H1 (cell line): ENCODE measurements at regions not wholly inside any gene's neighbourhood (a gene's known extent, or its start where the extent isn't known, plus 50 kb on each side); places are given as distances from the start of the nearest gene placed in this dataset.

Experiments
- CTCF ChIA-PET: fragments of 300-600 bp; sonication (Branson Sonifier 250); formaldehyde crosslinking; loops from one replicate; lab custom pipeline; 2021; ENCODE audit not compliant: partially characterized antibody; lab: Charles Lee
- POLR2A ChIA-PET: fragments of 300-600 bp; sonication (Branson Sonifier 250); formaldehyde crosslinking; loops from one replicate; lab custom pipeline; 2021; ENCODE audit warnings: inconsistent platforms; ENCODE audit not compliant: partially characterized antibody; lab: Charles Lee
- DNase-seq, 2 experiments: peaks; one replicate each; pipeline versions ENCODE4 v3.0.0 to v3.0.0-alpha.2; 2010 to 2022; ENCODE audit warnings: low spot score in 2 of 2, low read depth in 1 of 2, mixed read lengths in 1 of 2
- FAIRE-seq: peaks from 2 replicates; lab custom pipeline; 2011; peaks lifted over from hg19 to GRCh38; lab: Jason Lieb, UNC
- H2AFZ ChIP-seq: 2 replicates; pipeline ENCODE4 v1.8.1; 2012; ENCODE audit warnings: low read length, inconsistent platforms
- H2AK5ac ChIP-seq: 2 replicates; pipeline ENCODE4 v1.6.1; 2013; ENCODE audit warnings: low read depth, low read length
- H2BK120ac ChIP-seq: replicated peaks from 2 replicates; pipeline ENCODE3; 2013; ENCODE audit warnings: low read depth, low read length, inconsistent platforms
- H2BK12ac ChIP-seq: 2 replicates; pipeline ENCODE4 v1.6.1; 2013; ENCODE audit warnings: low read depth, low read length
- H2BK15ac ChIP-seq: 2 replicates; pipeline ENCODE4 v1.6.1; 2013; ENCODE audit warnings: low read length
- H2BK20ac ChIP-seq: 2 replicates; pipeline ENCODE4 v1.6.1; 2013; ENCODE audit warnings: low read length
- H2BK5ac ChIP-seq: 2 replicates; pipeline ENCODE4 v1.6.1; 2013; ENCODE audit warnings: low read depth, low read length
- H3K14ac ChIP-seq: 2 replicates; pipeline ENCODE4 v1.6.1; 2013; ENCODE audit warnings: inconsistent platforms; ENCODE audit not compliant: insufficient read length
- H3K18ac ChIP-seq: 2 replicates; pipeline ENCODE4 v1.6.1; 2013; ENCODE audit warnings: low read length; ENCODE audit errors: extremely low read depth
- H3K23ac ChIP-seq: 2 replicates; pipeline ENCODE4 v1.6.1; 2013; ENCODE audit warnings: inconsistent platforms; ENCODE audit not compliant: insufficient read length
- H3K23me2 ChIP-seq: 2 replicates; pipeline ENCODE4 v1.6.1; 2013; ENCODE audit warnings: low read depth, low read length
- H3K27ac ChIP-seq: 2 replicates; pipeline ENCODE4 v1.6.1; 2011; ENCODE audit warnings: low read depth, low read length, inconsistent platforms
- H3K27me3 ChIP-seq, 4 experiments: replicated peaks in 1 of 4; 1 replicate in 1 of 4; 2 replicates in 3 of 4; pipeline versions ENCODE4 v1.6.1 to v1.8.1; 2011 to 2013; ENCODE audit warnings: low read length in 3 of 4, mild to moderate bottlenecking in 3 of 4, inconsistent platforms in 2 of 4, mixed read lengths in 2 of 4, moderate library complexity in 1 of 4; ENCODE audit not compliant: control insufficient read depth in 3 of 4, insufficient read depth in 3 of 4; ENCODE audit errors: extremely low read depth in 1 of 4
- H3K36me3 ChIP-seq, 4 experiments: 2 replicates each; pipeline versions ENCODE4 v1.6.1 to v1.8.1; 2011 to 2013; ENCODE audit warnings: mild to moderate bottlenecking in 4 of 4, low read length in 3 of 4, moderate library complexity in 2 of 4, control low read depth in 1 of 4, inconsistent platforms in 1 of 4; ENCODE audit not compliant: insufficient read depth in 4 of 4, control insufficient read depth in 2 of 4
- H3K4ac ChIP-seq: replicated peaks from 2 replicates; pipeline ENCODE3; 2013; ENCODE audit warnings: low read length, low read depth, mixed read lengths, inconsistent platforms; ENCODE audit not compliant: insufficient read length
- H3K4me1 ChIP-seq, 4 experiments: replicated peaks in 1 of 4; 1 replicate in 1 of 4; 2 replicates in 3 of 4; pipeline versions ENCODE4 v1.6.1 to v1.8.1; 2011 to 2013; ENCODE audit warnings: low read length in 3 of 4, inconsistent platforms in 2 of 4, mixed read lengths in 1 of 4; ENCODE audit not compliant: insufficient read depth in 4 of 4, control insufficient read depth in 3 of 4
- H3K4me2 ChIP-seq, 2 experiments: 2 replicates each; pipeline versions ENCODE4 v1.6.1 to v1.8.1; 2011 to 2013; ENCODE audit warnings: low read depth in 2 of 2, low read length in 2 of 2, control low read depth in 1 of 2, inconsistent platforms in 1 of 2, mild to moderate bottlenecking in 1 of 2; ENCODE audit not compliant: insufficient read depth in 1 of 2
- H3K4me3 ChIP-seq, 4 experiments: fragments of 200-600, 300-600 bp in 1 of 4; sonication (generic), shearing (Covaris generic), sonication (Bioruptor Twin) in 1 of 4; 2 replicates each; pipeline versions ENCODE4 v1.5.1 to v1.8.1; 2011 to 2016; ENCODE audit warnings: low read length in 4 of 4, low read depth in 3 of 4, control low read depth in 2 of 4, inconsistent platforms in 2 of 4, mild to moderate bottlenecking in 2 of 4, mixed read lengths in 1 of 4, moderate library complexity in 1 of 4; ENCODE audit not compliant: insufficient read depth in 2 of 4; ENCODE audit errors: extremely low read depth in 1 of 4
- H3K56ac ChIP-seq: replicated peaks from 2 replicates; pipeline ENCODE3; 2013; ENCODE audit warnings: low read depth, mild to moderate bottlenecking, mixed read lengths, low read length, inconsistent platforms; ENCODE audit not compliant: insufficient read length
- H3K79me1 ChIP-seq: 2 replicates; pipeline ENCODE4 v1.6.1; 2013; ENCODE audit warnings: low read depth, low read length, control low read depth
- H3K79me2 ChIP-seq, 2 experiments: 2 replicates each; pipeline versions ENCODE4 v1.6.1 to v1.8.1; 2012 to 2013; ENCODE audit warnings: low read length in 2 of 2, mild to moderate bottlenecking in 2 of 2, inconsistent platforms in 1 of 2; ENCODE audit not compliant: insufficient read depth in 2 of 2, control insufficient read depth in 1 of 2
- H3K9ac ChIP-seq, 4 experiments: replicated peaks in 1 of 4; 1 replicate in 1 of 4; 2 replicates in 3 of 4; pipeline versions ENCODE4 v1.6.1 to v1.8.1; 2011 to 2013; ENCODE audit warnings: low read depth in 3 of 4, low read length in 3 of 4, control low read depth in 2 of 4, mild to moderate bottlenecking in 2 of 4, moderate library complexity in 2 of 4, inconsistent platforms in 1 of 4; ENCODE audit errors: extremely low read depth in 1 of 4
- H3K9me3 ChIP-seq, 2 experiments: 2 replicates each; pipeline versions ENCODE4 v1.6.1 to v1.8.1; 2012 to 2013; ENCODE audit warnings: mild to moderate bottlenecking in 2 of 2, moderate library complexity in 2 of 2, control low read depth in 1 of 2, inconsistent platforms in 1 of 2, low read depth in 1 of 2, low read length in 1 of 2, mixed read lengths in 1 of 2; ENCODE audit not compliant: insufficient read depth in 2 of 2
- H4K20me1 ChIP-seq, 2 experiments: replicated peaks in 1 of 2; 2 replicates each; pipeline versions ENCODE3 to v1.8.1; 2011 to 2013; ENCODE audit warnings: inconsistent platforms in 2 of 2, low read length in 2 of 2, mild to moderate bottlenecking in 1 of 2; ENCODE audit not compliant: insufficient read depth in 2 of 2, control insufficient read depth in 1 of 2
- H4K5ac ChIP-seq: 2 replicates; pipeline ENCODE4 v1.6.1; 2013; ENCODE audit warnings: low read length, low read depth, mixed read lengths, inconsistent platforms; ENCODE audit not compliant: insufficient read length
- H4K8ac ChIP-seq: 2 replicates; pipeline ENCODE4 v1.8.0; 2013; ENCODE audit warnings: mild to moderate bottlenecking, moderate library complexity, low read length, inconsistent platforms; ENCODE audit not compliant: insufficient read depth; ENCODE audit errors: extremely low read depth
- H4K91ac ChIP-seq: replicated peaks from 2 replicates; pipeline ENCODE3; 2013; ENCODE audit warnings: low read length, mixed read lengths, inconsistent platforms; ENCODE audit not compliant: insufficient read length
- BACH1 ChIP-seq: IDR thresholded peaks from 2 replicates; pipeline ENCODE4 v1.6.1; 2012; ENCODE audit warnings: low read length, improper control_type of control experiment
- CHD1 ChIP-seq: IDR thresholded peaks from 2 replicates; pipeline ENCODE4 v1.6.1; 2012; ENCODE audit warnings: low read depth, low read length, improper control_type of control experiment
- GTF2F1 ChIP-seq: IDR thresholded peaks from 2 replicates; pipeline ENCODE4 v1.6.1; 2012; ENCODE audit warnings: low read depth, low read length, improper control_type of control experiment, borderline replicate concordance
- MAFK ChIP-seq: IDR thresholded peaks from 2 replicates; pipeline ENCODE4 v1.6.1; 2012; ENCODE audit warnings: low read depth, mild to moderate bottlenecking, improper control_type of control experiment, low read length
- NANOG ChIP-seq: IDR thresholded peaks from 2 replicates; pipeline ENCODE4 v1.6.1; 2011; ENCODE audit warnings: low read length, low read depth, mild to moderate bottlenecking, inconsistent platforms; ENCODE audit not compliant: insufficient read depth, poor library complexity, severe bottlenecking
- PHF8 ChIP-seq: fragments of 200-600 bp; sonication (generic); conservative IDR thresholded peaks from 2 replicates; pipeline ENCODE4 v1.7.1; 2012; ENCODE audit warnings: low read depth, mild to moderate bottlenecking, inconsistent platforms, low read length, moderate library complexity
- RFX5 ChIP-seq: IDR thresholded peaks from 2 replicates; pipeline ENCODE4 v1.6.1; 2011; ENCODE audit warnings: low read depth, low read length, improper control_type of control experiment, borderline replicate concordance
- SIX5 ChIP-seq: IDR thresholded peaks from 2 replicates; pipeline ENCODE4 v1.6.1; 2011; ENCODE audit warnings: mild to moderate bottlenecking, low read depth, low read length
- SRF ChIP-seq: IDR thresholded peaks from 2 replicates; pipeline ENCODE4 v1.6.1; 2011; ENCODE audit warnings: mild to moderate bottlenecking, low read depth, low read length, moderate library complexity
- SUZ12 ChIP-seq: fragments of 200-600 bp; sonication (generic); IDR thresholded peaks from 2 replicates; pipeline ENCODE4 v1.6.1; 2012; ENCODE audit warnings: mild to moderate bottlenecking, inconsistent platforms, low read length, moderate library complexity, mixed read lengths
- YY1 ChIP-seq: IDR thresholded peaks from 2 replicates; pipeline ENCODE4 v1.6.1; 2011; ENCODE audit warnings: low read depth, mild to moderate bottlenecking, low read length
- WGBS, 2 experiments: shearing (Covaris generic) in 1 of 2; methylation state at CpG; one replicate each; pipeline versions ENCODE4 v1.1.6 to v1.1.7; 2013 to 2015; ENCODE audit warnings: low lambda C conversion rate in 2 of 2, mixed read lengths in 2 of 2, inconsistent platforms in 1 of 2, low coverage in 1 of 2, missing lambda C conversion rate in 1 of 2; ENCODE audit not compliant: insufficient replicate concordance in 2 of 2, insufficient coverage in 1 of 2, insufficient read length in 1 of 2; ENCODE audit errors: extremely low coverage in 1 of 2, missing lambda C conversion rate in 1 of 2; 5-methylcytosine and 5-hydroxymethylcytosine counted together
- TF ChIP-seq, protein P1 (sequence below): IDR thresholded peaks from 2 replicates; pipeline ENCODE4 v1.6.1; 2012; ENCODE audit warnings: low read length, inconsistent platforms

GRCh38 chr10:113427811-113428558 is 124.9 kb upstream of the HABP2 start:
- Histone ChIP-seq H4K91ac (no peak overlapping the region), H3K4me1 (no peaks in the 10 kb centered on the region), H3K27me3 (no peaks in the 10 kb centered on the region), H3K4me2 (no peak overlapping the region), H3K9me3 (peaks cover 0 to 3% of the 10 kb centered on the region in 2 experiments; a peak in 1 of 4 replicates), H3K18ac (no peak overlapping the region), H4K20me1 (no peaks in the 10 kb centered on the region), H2BK15ac (no peak overlapping the region), H3K36me3 (no peaks in the 10 kb centered on the region), H3K23me2 (no peaks in the 10 kb centered on the region), H2AFZ (no peak overlapping the region), H3K79me2 (no peaks in the 10 kb centered on the region), H3K14ac (no peak overlapping the region), H2BK120ac (no peak overlapping the region), H3K27ac (no peak overlapping the region), H2BK5ac (no peak overlapping the region), H2AK5ac (no peak overlapping the region), H2BK20ac (no peak overlapping the region), H4K8ac (no peak overlapping the region), H3K23ac (no peak overlapping the region), H3K4me3 (no peak overlapping the region), H3K56ac (no peak overlapping the region), H4K5ac (no peak overlapping the region), H2BK12ac (no peak overlapping the region), H3K9ac (no peak overlapping the region), H3K4ac (no peak overlapping the region), H3K79me1 (no peaks in the 10 kb centered on the region)
- DNase-seq = no peak
- ChIA-PET POLR2A (no interaction called here), CTCF (interaction anchor here (1.2 to 4.8 kb wide), 2 partner anchors 14 to 24 kb away, joined by 3 to 24 read pairs; no protein-coding TSS in a partner anchor)
- FAIRE-seq = no peak
- 80% methylated on average over 5 of the region's 5 CpGs; no CpG with 5 or more reads in 1 of the 2 experiments for WGBS, 2 experiments
- TF ChIP-seq SIX5 = no peak
- TF ChIP-seq, protein P1, sequence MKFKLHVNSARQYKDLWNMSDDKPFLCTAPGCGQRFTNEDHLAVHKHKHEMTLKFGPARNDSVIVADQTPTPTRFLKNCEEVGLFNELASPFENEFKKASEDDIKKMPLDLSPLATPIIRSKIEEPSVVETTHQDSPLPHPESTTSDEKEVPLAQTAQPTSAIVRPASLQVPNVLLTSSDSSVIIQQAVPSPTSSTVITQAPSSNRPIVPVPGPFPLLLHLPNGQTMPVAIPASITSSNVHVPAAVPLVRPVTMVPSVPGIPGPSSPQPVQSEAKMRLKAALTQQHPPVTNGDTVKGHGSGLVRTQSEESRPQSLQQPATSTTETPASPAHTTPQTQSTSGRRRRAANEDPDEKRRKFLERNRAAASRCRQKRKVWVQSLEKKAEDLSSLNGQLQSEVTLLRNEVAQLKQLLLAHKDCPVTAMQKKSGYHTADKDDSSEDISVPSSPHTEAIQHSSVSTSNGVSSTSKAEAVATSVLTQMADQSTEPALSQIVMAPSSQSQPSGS = no peak
- no peak for TF ChIP-seq RFX5
- no peak for TF ChIP-seq MAFK
- TF ChIP-seq YY1 = no peak
- no peak for TF ChIP-seq GTF2F1
- no peak for TF ChIP-seq SRF
- TF ChIP-seq NANOG = no peak
- TF ChIP-seq PHF8 = no peak
- TF ChIP-seq SUZ12 = no peak
- TF ChIP-seq CHD1 = no peak
- TF ChIP-seq BACH1 = no peak
